Astrocyte (in vitro differentiated cells and primary cell): ENCODE measurements at regions not wholly inside any gene's neighbourhood (a gene's known extent, or its start where the extent isn't known, plus 50 kb on each side); places are given as distances from the start of the nearest gene placed in this dataset.

Experiments used
- EZH2 ChIP-seq: IDR thresholded peaks from 2 replicates; pipeline ENCODE4 v1.6.1; 2012; ENCODE audit warnings: mild to moderate bottlenecking, low read length, inconsistent platforms; ENCODE audit not compliant: insufficient read depth
- TF ChIP-seq, protein P1 (sequence below): IDR thresholded peaks from 2 replicates; pipeline ENCODE4 v1.5.1; 2011; ENCODE audit warnings: low read depth, mild to moderate bottlenecking, inconsistent platforms, low read length, moderate library complexity; ENCODE audit not compliant: insufficient read depth

DNA sequence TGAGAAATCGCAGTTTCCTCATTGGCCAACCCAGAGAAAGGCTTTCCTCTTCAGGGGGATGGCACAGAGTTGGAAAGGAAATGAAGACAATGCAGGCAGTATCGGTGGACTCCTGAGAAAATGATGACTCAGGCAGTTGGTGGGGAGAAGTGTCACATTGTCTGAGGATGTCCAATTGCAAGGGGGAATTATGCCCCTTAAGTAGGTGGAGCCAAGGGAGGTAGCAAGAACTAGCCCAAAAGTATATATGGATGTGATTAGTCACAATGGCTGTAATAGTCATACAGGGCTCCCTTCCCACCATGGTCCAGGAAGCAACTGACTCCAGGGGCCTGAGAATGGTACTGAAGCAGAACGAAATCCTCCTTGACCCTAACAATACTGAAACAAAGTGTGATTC is 58.3 kb upstream of the EGFR start:
- TF ChIP-seq, protein P1, sequence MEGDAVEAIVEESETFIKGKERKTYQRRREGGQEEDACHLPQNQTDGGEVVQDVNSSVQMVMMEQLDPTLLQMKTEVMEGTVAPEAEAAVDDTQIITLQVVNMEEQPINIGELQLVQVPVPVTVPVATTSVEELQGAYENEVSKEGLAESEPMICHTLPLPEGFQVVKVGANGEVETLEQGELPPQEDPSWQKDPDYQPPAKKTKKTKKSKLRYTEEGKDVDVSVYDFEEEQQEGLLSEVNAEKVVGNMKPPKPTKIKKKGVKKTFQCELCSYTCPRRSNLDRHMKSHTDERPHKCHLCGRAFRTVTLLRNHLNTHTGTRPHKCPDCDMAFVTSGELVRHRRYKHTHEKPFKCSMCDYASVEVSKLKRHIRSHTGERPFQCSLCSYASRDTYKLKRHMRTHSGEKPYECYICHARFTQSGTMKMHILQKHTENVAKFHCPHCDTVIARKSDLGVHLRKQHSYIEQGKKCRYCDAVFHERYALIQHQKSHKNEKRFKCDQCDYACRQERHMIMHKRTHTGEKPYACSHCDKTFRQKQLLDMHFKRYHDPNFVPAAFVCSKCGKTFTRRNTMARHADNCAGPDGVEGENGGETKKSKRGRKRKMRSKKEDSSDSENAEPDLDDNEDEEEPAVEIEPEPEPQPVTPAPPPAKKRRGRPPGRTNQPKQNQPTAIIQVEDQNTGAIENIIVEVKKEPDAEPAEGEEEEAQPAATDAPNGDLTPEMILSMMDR = no peak
- TF ChIP-seq EZH2 = no peak
